PC-9 (cell line): ENCODE measurements at regions not wholly inside any gene's neighbourhood (a gene's known extent, or its start where the extent isn't known, plus 50 kb on each side); places are given as distances from the start of the nearest gene placed in this dataset.

Experiments used
- EZH2 ChIP-seq: fragments of 200-600 bp; sonication (generic); IDR thresholded peaks from 2 replicates; pipeline ENCODE4 v1.8.0; 2017; ENCODE audit warnings: antibody characterized with exemption, low read depth
- TF ChIP-seq, protein P1 (sequence below): fragments of 200-600 bp; sonication (generic); conservative IDR thresholded peaks from 2 replicates; pipeline ENCODE4 v1.6.1; 2017; ENCODE audit warnings: mixed run types, antibody characterized with exemption, mild to moderate bottlenecking, moderate library complexity

- TF ChIP-seq, protein P1, sequence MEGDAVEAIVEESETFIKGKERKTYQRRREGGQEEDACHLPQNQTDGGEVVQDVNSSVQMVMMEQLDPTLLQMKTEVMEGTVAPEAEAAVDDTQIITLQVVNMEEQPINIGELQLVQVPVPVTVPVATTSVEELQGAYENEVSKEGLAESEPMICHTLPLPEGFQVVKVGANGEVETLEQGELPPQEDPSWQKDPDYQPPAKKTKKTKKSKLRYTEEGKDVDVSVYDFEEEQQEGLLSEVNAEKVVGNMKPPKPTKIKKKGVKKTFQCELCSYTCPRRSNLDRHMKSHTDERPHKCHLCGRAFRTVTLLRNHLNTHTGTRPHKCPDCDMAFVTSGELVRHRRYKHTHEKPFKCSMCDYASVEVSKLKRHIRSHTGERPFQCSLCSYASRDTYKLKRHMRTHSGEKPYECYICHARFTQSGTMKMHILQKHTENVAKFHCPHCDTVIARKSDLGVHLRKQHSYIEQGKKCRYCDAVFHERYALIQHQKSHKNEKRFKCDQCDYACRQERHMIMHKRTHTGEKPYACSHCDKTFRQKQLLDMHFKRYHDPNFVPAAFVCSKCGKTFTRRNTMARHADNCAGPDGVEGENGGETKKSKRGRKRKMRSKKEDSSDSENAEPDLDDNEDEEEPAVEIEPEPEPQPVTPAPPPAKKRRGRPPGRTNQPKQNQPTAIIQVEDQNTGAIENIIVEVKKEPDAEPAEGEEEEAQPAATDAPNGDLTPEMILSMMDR, result no peak
- no peak for TF ChIP-seq EZH2
These were observed 186.1 kb downstream of the MTERF1 start for GRCh38 chr7:91694351-91694841.
